ENCODE measurements at regions not wholly inside any gene's neighbourhood (a gene's known extent, or its start where the extent isn't known, plus 50 kb on each side); places are given as distances from the start of the nearest gene placed in this dataset.

DNA sequence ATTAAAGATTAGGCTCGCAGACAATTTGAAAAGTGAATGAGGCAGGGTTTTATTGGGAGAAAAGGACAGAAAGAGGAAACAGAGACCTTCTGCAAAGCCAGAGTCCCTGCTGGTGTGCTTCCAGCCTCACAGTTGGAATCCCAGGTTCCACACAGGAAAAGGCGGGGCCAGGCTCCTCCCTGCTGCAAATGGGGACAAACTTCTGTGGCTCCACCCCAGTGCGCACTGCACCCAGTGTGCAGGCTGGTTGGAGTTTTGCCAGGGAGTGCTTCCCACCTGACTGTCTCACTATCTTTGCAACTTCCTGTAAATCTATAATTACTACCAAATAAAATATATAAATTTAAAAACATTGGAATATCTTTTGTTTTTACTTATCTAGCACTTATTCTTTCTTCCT lies 386.0 kb upstream of the GRIN3A start:
- TF ChIP-seq, protein P1, sequence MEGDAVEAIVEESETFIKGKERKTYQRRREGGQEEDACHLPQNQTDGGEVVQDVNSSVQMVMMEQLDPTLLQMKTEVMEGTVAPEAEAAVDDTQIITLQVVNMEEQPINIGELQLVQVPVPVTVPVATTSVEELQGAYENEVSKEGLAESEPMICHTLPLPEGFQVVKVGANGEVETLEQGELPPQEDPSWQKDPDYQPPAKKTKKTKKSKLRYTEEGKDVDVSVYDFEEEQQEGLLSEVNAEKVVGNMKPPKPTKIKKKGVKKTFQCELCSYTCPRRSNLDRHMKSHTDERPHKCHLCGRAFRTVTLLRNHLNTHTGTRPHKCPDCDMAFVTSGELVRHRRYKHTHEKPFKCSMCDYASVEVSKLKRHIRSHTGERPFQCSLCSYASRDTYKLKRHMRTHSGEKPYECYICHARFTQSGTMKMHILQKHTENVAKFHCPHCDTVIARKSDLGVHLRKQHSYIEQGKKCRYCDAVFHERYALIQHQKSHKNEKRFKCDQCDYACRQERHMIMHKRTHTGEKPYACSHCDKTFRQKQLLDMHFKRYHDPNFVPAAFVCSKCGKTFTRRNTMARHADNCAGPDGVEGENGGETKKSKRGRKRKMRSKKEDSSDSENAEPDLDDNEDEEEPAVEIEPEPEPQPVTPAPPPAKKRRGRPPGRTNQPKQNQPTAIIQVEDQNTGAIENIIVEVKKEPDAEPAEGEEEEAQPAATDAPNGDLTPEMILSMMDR (conservative IDR thresholded peaks at IDR 0.05; ENCODE audit: low read length), result no peak
- TF ChIP-seq EZH2phosphoT487 (IDR thresholded peaks at IDR 0.05; ENCODE audit: borderline replicate concordance), result no peak
